IPS-18c (cell line): ENCODE measurements at regions not wholly inside any gene's neighbourhood (a gene's known extent, or its start where the extent isn't known, plus 50 kb on each side); places are given as distances from the start of the nearest gene placed in this dataset.
A peak's percentile ranks its signal among the peaks of the same experiment; 100 is the strongest.

Source experiments
- H3K4me3 ChIP-seq: 2 replicates; pipeline ENCODE4 v1.7.0; 2013; ENCODE audit warnings: low read depth, mild to moderate bottlenecking, low read length, moderate library complexity; ENCODE audit not compliant: insufficient read depth
- H3K9me3 ChIP-seq: one replicate; pipeline ENCODE4 v1.6.1; 2013; ENCODE audit warnings: mild to moderate bottlenecking, low read length, moderate library complexity; ENCODE audit not compliant: control insufficient read depth, insufficient read depth

DNA sequence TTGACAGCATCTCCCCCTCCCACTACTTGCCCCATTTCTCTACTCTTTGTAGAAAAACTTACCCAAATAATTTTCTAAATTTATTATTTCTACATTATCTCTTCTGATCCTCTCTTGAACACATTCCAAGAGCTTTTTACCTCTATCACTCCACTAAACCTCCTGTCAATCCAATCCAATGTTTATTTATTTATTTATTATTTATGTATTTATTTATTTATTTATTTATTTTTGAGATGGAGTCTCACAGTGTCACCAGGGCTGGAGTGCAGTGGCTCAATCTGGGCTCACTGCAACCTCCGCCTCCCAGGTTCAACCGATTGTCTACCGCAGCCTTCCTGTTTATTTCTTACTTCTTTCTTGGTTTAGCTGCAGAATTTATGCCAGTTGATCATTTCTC is 178.5 kb upstream of the GAS1 start:
- Histone ChIP-seq H3K9me3 (no peaks in the 10 kb centered on the region), H3K4me3 (no peak overlapping the region)

DNA sequence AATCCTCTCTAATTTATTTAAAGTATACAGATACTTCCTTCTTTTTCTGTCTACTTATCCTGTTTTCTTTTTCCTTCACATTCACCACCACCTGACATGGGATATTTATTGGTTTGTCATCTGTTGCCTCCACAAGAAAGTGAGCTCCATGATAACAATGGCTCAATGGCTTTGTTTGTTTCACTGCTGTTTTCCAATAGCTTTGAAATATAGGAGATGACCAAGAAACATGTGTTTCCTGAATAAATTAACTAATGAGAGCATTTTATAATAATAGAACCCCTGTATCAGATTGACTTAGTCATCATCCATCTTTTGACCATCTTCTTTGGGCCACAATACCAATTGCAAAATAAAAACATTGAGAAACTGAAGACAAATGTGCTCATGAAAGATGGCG is 180.2 kb upstream of the GAS1 start:
- Histone ChIP-seq H3K4me3 (no peak overlapping the region), H3K9me3 (no peaks in the 10 kb centered on the region)

DNA sequence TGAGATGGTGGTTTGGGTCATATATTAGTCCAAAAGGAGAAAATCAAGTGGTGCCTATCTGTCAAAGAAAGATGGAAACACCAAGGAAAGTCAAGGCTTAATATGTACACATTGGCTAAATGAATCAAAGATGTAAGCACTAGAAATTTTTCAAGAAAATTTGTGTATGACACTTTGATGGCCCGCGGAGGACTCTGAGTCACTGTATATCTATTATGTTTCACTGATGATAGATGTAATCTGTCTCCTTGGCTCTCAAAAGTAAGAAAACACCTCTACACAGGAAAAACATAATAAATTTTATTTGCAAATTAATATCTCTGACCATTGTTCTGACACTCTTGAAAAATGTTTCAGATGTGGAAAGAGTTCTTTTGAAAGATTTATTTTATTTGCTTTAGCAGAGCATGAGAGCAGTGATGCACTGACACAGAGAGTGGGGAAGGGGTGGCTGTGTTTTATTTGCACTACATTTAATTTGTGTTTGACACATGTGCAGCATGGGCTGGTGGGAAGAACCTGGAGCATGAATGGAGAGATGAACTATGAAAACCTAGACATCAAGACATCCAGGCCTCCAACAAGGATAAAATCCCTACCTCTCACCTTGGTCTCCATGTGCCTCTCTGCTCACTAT is 180.8 kb upstream of the GAS1 start:
- Histone ChIP-seq H3K4me3 (no peak overlapping the region), H3K9me3 (no peaks in the 10 kb centered on the region)

DNA sequence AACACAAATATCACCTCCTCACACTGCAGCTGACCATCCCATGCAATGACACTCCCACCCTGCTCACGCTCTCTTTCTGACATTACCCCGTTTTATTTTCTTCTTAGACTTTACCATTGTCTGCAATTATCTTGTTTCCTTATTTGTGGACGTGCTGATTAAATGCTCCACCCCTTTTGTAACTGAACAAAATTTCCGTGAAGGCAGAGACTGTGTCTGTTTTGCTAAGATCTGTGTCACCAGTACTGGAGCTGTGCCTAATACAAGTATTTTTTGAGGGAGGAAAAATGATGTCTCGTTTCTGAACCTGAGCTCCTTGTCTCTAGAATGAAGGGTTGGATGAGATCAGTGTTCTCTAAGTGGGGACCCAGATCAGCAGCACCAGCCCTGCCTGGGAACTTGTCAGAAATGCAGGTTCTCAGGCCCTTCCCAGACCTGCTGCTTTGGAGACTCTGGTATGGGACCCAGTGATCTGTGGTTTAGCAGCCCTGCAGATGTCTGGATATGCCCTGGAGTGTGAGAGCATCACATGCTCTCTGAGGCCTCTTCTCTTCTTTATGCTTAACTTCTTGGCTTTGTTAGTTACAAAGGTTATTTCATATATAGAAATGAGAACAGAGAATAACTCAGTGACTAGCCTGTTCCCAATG is 181.7 kb upstream of the GAS1 start:
- Histone ChIP-seq H3K9me3 (no peaks in the 10 kb centered on the region), H3K4me3 (no peak overlapping the region)

DNA sequence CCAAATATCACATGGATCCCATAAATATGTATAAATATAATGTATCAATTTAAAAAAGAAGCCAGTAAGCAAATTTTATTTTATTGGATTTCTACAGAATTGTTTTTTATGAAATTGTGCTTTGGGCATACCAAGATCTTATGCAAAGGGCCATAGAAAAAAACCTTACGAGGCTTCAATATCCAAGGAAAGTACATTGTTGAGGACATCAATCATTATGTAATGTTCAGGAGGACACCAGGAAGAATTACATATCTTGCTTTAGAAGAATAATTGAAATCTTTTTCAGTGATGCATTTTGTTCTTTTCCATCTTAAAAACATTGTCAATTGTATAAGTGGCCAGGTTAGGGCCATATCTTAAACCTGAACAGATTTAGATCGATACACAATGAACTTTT is 187.8 kb upstream of the GAS1 start:
- no peaks in the 10 kb centered on the region for H3K9me3 ChIP-seq
- H3K4me3 ChIP-seq, result no peak overlapping the region

DNA sequence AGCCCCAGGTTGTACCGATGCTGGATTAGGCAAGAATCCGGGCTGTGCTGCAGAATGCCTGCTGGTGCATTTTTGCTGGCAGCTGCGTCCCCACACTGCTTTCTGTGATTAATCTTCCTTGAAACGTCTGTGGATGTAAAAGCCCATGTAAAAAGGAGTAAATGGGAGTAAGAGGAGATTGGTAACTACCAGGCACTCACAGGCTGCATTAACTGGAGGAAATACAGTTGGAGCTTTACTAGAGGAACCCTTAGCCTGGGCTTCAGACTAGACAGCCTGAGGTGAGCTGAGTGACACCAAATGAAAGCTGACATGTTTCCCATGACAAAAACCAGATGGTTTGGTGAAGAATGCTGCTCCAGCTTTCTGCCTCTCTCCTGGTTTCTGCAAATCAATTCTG is 190.4 kb upstream of the GAS1 start:
- Histone ChIP-seq H3K4me3 (no peak overlapping the region), H3K9me3 (no peaks in the 10 kb centered on the region)

DNA sequence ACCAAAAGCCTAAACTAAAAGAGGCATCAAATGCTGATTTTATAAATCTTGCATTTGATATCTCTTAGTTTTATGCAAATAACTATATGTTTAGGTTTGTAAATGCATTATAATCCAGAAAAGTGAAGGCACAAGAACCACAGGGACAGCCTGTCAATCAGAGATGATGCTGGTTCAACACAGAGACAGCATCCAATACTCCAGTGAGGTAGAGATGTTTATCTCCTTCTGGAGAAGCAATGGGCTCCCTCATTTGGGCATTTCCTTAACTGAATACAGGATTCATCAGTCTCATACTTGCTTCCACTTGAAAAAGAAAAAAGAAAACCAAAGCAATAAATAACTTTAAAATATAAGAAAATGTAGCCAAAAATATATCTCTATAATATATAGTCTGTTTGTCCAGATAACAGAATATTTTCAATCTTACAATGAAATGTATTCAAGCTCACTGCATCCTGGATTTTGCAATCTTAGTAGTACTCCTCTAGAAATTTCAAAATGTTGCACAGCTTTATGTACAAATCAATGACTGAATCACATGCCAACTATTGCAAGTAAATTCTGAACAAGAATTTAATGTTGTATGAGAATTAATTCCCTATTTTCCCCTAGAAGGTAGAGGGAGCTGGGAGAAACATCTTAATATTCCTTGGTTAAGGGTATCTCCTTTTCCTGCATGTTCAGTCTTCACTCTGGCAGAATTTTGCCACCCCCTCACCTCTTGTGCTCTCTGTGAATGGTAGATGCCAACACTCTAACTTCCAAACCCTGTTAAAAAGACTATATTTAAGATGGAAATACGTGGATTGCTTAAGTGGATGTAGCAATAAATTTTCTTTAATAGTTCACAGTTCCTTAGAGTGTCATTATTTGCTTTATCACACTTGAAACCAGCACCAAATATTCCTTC is 191.1 kb upstream of the GAS1 start:
- no peak overlapping the region for H3K4me3 ChIP-seq

DNA sequence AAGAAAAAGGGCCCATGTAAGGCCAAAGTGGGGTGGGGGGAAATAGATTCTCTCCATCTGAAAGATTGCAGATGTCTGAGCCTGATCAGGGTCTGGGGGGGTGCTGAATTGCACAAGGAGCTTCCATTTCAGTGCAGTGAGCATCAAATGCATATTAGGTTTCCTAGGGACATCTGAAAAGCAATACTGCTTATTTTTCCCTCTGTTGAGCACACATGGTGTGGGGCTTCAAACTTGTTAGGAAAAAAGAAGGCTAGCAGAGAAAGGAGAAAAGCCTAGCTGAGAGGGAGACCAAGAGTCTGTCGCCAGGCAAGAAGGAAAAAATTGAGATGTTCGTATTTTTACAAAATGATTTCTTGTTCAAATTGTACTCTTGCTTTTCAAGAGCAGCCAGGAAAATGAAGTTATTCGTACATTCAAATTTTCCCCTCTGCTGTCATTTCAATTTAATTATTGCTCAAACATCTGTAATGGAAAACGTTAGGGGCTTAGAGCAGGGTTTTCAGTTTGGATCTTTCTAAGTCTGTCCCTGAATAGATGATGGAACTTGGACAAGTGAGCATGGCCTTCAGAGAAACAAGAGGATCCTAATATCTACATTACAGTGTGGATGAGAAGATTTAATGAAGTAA is 191.9 kb upstream of the GAS1 start:
- no peaks in the 10 kb centered on the region for H3K9me3 ChIP-seq
- no peak overlapping the region for H3K4me3 ChIP-seq

More for the DNA sequence above, 191.1 kb upstream of the GAS1 start:
- H3K9me3 ChIP-seq, result no peaks in the 10 kb centered on the region

DNA sequence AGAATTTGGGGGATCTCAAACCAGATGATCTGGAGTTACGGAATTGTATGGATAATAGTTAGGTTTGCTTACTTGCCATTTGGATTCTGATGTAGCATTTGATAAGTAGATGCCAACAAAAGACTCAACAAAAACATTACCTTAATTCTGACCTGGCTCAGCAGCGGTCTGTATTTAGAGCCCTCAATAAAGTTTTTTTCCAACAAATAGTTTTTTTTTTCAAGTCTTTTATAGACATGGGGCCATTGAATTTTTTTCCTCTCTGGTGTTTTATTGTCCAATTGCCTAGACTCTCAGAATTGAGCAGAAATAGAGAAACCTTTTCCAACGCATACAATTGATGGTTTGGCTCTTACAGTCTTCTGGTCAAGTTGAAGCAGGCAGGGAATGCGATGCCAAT is 192.8 kb upstream of the GAS1 start:
- Histone ChIP-seq H3K4me3 (no peak overlapping the region), H3K9me3 (no peaks in the 10 kb centered on the region)

DNA sequence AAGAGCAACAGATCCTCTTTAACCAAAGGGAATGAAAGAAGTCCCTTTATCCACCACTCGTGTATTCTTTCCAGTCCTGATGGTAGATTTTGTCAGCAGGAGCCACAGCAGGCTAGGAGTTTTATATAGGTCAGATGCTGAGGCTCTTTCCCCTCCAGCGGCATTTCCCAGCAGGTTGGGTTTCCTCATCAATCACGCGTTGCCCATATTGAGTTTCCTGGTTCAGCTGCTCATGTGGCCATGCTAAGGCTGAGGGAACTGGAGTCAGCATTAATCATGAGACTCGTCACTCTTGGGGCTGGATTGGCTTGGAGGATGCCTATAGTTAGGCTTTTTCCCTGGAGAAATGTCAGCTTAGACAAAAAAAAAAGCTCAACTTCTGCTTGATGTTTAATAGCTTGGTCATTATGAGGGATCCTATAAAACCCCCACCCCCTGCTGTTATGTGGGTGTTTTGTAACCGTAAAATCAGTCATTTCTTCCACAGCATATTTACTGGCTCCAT is 193.4 kb upstream of the GAS1 start:
- H3K9me3 ChIP-seq, result peaks cover 2% of the 10 kb centered on the region
- no peak overlapping the region for H3K4me3 ChIP-seq

DNA sequence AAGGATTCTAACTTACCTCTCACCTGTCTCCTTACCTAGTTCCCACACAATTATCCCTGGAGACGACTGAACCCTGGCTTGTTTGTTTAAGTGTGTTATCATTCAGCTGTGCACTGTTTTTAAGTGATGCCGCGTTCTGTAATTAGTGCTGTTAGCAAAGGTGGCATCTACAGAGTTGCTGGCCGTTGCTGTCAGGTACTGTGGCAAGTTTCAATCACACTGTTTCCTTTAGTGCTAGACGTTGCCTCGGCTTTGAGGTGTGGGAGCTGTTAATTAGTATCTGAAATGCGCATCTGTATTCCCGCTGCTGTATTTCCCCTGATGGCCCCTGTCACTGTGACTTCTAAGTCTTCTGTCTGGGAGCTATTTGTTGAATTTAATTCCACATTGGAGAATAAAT is 193.8 kb upstream of the GAS1 start:
- no peak overlapping the region for H3K4me3 ChIP-seq
- H3K9me3 ChIP-seq, result peaks cover 2% of the 10 kb centered on the region

DNA sequence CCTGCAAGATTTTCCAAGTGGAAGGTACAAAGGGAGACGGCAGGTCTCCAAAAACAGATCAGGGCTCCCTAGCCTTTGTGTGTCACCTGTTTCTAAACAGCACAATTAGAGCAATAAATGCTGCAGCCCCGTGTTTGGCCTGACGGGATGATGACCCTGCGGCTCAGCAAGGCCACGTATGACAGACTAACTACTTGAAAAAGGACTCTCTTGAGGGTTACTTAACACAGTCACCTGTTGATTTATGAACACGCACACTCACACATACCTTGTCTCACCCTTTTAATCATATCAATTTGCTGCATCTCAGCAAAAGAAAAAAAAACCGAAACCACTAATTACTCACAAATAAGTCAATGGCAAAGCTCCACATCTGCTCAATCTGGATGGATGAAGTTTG is 199.6 kb upstream of the GAS1 start:
- no peak overlapping the region for H3K4me3 ChIP-seq
- H3K9me3 ChIP-seq, result peaks cover 9% of the 10 kb centered on the region

DNA sequence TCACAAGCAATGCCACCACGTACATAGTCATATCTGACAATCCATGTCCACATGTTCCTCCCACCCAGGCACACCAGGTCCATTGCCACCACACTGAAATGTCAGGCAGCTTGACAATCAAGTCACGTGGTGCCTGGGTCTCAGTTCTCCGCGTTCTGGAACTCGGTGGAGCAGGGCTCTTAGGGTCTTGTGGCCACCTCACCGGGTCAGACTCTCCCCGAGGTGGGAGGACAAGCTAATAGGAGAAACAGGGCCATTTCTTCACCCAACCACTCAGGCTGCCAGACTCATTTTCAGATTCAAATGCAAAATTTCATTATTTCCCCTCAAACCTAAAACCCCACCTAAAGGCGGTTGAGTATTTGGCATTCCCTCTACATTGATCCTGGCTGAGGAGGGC is 200.5 kb upstream of the GAS1 start:
- peaks cover 9% of the 10 kb centered on the region for H3K9me3 ChIP-seq
- 0 out of 2 replicates have a peak overlapping the region, but pooled peaks have one; percentile 24 for H3K4me3 ChIP-seq

DNA sequence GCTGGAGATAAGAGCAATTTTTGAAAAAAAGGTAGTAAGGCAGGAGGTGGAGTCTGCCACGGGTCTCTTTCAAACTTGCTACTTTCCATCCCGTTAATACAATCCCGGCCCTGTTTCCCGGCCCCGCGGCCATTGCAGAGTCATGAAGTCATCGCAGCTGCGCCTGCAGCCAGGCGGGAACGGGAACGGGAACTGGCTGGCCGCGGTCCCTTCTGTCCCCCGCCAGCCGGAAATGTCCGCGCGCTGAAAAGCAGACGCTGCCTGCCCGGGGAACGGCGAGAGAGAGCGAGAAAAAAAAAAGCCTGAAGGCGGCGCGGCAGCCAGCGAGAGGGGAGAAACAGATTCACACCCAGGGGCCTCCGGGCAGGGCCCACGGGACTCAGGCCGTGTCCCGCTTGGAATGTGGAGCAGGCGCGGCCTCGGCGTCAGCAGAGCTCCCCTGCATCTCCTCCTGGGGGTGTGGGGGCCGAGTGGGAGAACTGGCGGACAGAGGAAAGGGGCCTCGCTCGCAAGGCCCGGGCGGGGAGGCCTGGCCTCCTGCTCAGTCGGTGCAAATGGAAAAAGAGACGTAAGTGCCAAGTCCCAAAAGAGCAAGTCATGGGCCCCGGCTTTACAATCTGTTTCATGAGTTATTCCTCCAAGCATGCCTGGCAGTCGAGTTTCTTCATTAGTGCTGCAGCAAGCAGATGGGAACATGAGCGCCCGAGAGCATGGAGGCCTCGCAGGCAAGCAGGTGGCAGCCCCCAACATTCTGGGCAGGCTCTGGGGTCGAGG is 201.2 kb upstream of the GAS1 start:
- H3K4me3 ChIP-seq, result peak overlapping the region; percentile 24; the same call in 1 of the 2 replicates

DNA sequence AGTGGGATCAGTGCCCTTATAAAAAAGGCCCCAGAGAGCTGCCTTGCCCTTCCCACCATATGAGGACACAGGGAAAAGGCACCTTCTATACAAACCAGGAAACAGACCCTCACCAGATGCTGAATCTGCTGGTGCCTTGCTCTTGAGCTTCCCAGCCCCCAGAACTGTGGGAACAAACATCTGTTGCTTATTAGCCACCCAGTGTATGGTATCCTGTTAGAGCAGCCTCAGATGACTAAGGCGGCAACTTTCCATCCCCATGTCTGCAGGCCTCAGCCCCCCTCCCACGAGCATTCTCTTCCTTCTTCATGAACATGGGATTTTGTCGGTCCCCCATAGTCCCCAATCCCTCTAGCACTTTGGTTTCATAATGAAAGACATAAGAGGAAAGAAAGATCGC is 202.5 kb upstream of the GAS1 start:
- H3K9me3 ChIP-seq, result peaks cover 9% of the 10 kb centered on the region

More for the DNA sequence above, 201.2 kb upstream of the GAS1 start:
- peaks cover 9% of the 10 kb centered on the region for H3K9me3 ChIP-seq

DNA sequence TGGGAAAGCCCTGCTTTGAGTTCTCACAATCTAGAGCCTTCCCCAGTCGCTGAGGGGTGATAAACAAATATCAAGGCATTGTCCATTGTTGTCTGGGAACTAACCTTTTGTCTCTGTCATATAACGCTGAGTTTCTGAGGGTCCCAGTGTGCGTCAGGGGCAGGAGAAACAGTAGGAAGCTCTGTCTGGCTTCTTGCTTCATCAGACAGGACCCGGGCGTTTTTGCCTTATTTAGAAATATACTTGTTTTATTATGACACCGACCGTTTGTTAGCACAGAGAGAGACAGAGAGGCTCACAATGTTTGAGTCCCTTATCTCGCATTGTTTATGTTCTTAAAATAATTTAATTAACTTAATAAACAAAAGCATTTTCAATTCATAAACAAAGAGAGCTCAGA is 204.9 kb upstream of the GAS1 start:
- no peak overlapping the region for H3K4me3 ChIP-seq
- peaks cover 7% of the 10 kb centered on the region for H3K9me3 ChIP-seq

More for the DNA sequence above, 202.5 kb upstream of the GAS1 start:
- H3K4me3 ChIP-seq, result no peak overlapping the region

DNA sequence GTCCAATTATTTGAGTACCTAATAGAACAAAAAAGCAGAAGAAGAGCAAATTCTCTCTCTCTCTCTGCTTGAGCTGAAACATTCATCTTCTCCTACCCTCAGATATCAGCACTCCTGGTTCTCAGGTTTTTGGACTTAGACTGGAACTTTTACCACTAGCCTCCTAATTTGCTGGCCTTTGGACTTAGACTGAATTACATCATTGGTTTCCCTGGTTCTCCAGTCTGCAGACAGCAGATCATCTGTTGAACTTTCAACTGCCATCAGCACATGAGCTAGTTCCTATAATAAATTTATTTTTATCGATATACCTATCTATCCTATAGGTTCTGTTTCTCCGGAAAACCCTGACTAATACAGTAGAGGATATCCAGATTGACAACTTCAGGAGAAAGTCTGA is 208.9 kb upstream of the GAS1 start:
- no peaks in the 10 kb centered on the region for H3K9me3 ChIP-seq
- no peak overlapping the region for H3K4me3 ChIP-seq
